NCI-H2196 (cell line): ENCODE measurements at regions not wholly inside any gene's neighbourhood (a gene's known extent, or its start where the extent isn't known, plus 50 kb on each side); places are given as distances from the start of the nearest gene placed in this dataset.
"Not testable (repeated sequence)": the region's sequence is repeated elsewhere in the genome, so short reads cannot be mapped to it uniquely, and the experiment has no call there.

Experiments
- DNase-seq: peaks from one replicate; lab custom pipeline; 2025; ENCODE audit not compliant: unreplicated experiment; lab: John Stamatoyannopoulos, UW

DNA sequence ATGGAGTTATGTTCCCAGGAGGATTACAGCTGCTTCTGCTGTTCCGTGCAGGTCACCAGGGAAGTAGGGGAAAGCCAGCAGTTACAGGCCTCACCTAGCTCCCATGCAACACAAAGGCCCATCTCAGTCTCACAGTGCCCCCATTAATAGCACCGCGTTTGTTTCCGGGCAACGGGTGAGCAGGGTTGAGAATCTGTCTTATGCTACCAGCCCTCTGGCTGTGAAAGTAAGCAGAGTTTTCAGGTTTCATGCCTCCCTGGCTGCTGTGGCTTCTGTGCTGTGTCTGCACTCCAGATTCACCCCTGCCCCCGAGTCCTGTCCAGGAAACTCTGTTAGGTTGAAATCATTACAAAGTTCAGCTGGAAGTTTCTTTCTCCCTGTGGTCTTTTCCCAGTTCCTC is 254.4 kb upstream of the GPR149 start:
- DNase-seq = no peak

- no peak for DNase-seq
These were observed 254.0 kb upstream of the GPR149 start for GRCh38 chr3:154684021-154684420.

GRCh38 chr3:154678041-154678654 is 248.2 kb upstream of the GPR149 start:
- no peak for DNase-seq

DNA sequence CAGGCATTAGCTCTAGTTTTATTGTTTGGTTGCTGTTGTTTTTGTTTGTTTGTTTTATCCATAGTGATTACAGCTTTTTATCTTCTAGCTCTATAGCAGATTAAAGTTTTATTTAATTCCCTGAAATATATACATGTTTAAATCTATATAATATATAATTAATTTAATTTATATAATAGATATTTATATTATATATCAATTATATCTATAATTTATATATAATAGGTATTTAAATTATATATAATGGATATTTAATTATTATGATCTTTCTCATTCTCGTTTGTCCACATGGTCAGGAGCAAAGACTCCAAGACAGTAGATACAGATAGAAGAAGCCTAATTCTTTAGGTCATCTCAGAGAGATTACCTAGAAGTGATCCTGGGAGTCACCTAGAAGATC is 238.8 kb upstream of the GPR149 start:
- no peak for DNase-seq

DNA sequence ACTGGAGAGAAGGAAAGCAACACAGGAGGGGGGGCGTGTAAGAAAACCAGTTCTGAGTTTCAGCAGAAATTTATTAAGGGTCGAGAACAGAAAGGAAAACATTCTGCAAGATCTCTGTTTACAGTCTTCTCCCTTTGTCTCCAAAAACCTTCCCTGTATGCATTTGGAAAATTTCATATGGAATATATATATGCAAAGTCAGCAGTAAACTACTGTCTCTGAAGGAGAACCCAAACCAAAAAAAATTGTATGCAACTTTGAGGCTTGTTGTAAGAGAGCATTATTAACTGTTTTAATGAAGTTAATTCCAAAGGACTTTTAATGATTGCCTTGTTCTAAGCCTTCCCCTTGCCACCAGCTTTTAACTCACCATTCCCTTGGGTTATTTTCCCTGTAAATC is 238.2 kb upstream of the GPR149 start:
- DNase-seq = no peak

DNA sequence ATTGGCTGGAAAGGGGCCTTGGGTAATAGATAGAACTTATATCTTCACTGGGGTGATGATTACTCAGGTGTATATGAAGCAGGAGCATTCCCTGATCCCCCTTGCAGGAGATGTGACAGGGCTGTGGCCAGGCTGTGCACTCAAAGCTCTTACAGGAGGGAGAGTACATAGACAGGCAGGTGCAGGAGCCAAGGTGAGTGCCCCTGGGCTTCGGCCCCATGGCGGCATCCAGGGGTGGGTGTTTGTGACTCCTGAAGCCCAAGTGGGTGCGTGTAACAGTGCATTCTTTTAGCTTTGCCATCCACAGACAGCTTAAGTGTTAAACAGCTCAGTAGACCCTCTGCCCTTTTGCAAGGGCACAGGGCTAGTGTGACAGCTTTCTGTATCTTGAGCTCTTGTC is 236.6 kb upstream of the GPR149 start:
- no peak for DNase-seq

DNA sequence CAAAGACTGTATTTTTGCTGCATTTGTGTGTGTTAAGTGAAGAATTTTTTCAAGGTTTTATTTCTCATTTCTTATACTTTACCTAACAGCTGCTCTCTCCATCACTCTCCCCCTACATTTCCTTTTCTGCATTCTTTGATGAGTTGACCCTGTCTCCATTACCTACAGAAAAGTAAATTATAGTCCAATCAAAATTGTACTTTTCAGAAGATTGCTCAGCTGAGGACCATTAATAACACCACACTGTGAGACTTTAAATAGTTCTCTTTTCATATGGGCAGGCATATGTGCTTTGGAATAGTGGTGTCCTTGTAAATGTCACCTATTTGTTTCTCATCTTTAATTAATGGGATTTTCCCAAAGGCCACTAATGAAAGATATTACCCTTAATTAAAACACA is 234.7 kb upstream of the GPR149 start:
- no peak for DNase-seq

DNA sequence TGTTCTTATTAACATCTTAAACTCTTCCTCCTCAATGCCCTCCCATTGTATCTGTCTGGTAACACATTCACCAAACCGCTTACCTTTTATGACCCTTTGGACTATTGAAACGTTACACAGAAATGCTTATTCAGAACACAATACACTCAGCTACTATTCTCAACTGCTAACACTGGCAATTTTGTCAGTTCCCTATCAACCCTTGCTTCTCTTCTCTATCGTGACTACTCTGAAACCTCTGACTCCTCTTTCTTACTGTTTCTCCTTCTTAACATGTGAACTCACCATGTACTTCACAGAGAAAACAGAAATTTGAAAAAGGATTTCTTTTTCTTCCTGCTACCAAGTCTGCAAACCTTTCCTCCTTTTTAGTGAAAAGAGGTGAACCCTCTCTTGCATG is 232.9 kb upstream of the GPR149 start:
- no peak for DNase-seq

DNA sequence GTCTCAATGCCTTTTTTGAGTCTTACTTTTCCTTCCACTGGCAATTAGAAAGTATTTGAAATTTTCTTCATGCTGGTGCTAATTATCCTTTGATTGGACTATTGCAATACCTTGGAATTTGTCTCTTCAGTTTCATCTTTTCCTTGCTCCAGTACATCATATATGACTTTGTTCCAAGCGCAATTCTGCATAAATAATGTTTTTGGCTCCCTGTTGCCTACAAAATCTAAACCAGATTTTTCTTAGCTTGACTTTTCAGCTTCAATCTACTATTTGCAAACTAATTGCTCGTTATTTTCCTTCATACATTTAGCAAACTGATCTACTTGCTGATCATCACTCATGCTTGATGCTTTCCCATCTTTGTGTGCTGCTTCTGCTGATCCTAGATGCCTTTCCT is 230.8 kb upstream of the GPR149 start:
- no peak for DNase-seq

DNA sequence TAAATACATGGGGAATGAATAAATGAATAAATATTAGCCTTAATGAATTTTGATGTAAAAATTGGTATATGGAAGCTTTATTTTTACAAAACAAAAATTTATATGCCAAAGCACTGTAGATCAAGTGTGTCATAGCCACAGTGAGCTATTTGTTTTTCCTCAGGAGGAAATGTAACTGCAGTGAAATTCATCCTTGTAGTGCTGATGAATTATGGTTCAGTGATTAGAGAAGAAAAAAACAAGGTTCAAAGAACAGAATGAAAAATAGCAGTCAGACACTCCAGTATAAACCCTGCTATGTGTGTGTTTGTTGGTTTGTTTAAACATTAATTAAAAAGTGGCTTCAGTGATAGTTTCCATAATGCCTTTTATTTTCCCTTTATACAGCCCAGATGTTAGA is 228.0 kb upstream of the GPR149 start:
- DNase-seq = no peak

GRCh38 chr3:154657218-154657617 is 227.2 kb upstream of the GPR149 start:
- no peak for DNase-seq

GRCh38 chr3:154656486-154656885 is 226.5 kb upstream of the GPR149 start:
- DNase-seq = no peak

- no peak for DNase-seq
These were observed 212.2 kb upstream of the GPR149 start for GRCh38 chr3:154642145-154642544.

- DNase-seq = no peak
These were observed 195.8 kb upstream of the GPR149 start for GRCh38 chr3:154625756-154626155.

GRCh38 chr3:154619621-154620020 is 189.6 kb upstream of the GPR149 start:
- DNase-seq = not testable (repeated sequence)

GRCh38 chr3:154616298-154616697 is 186.3 kb upstream of the GPR149 start:
- no peak for DNase-seq

GRCh38 chr3:154615471-154615870 is 185.5 kb upstream of the GPR149 start:
- no peak for DNase-seq

GRCh38 chr3:154614601-154615000 is 184.6 kb upstream of the GPR149 start:
- DNase-seq = no peak

- no peak for DNase-seq
These were observed 184.1 kb upstream of the GPR149 start for GRCh38 chr3:154614078-154614477.

DNA sequence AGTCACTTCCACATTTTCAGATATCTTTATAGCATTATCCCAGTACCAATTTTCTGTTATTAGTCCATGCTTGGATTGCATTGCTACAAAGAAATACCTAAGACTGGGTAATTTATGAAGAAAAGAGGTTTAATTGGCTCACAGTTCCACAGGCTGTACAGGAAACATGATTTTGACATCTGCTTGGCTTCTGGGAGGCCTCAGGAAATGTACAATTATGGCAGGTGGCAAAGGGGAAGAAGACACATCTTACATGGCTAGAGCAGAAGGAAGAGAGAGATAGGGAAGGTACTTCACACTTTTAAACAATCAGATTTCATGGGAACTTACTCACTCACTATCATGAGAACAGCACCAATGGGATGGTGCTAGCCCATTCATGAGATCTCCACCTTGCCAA is 172.3 kb upstream of the GPR149 start:
- no peak for DNase-seq

DNA sequence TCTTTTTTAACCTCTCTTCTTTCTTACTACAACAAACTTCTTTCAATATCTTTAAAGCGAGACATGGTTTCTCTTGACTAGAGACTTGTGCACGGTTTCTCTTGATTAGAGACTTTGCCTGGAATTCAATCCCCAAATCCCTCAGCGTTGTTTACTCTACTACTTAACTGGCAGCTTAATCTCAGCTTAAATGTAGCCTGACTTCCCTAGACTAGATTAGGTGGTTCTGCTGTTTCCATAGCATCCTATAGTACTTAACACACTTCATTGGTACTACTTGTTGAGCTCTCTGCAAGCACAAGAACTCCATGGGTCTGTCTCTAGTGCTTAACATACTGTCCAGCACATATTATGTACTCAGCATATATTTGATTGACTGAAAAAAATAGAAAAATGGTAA is 168.2 kb upstream of the GPR149 start:
- no peak for DNase-seq

DNA sequence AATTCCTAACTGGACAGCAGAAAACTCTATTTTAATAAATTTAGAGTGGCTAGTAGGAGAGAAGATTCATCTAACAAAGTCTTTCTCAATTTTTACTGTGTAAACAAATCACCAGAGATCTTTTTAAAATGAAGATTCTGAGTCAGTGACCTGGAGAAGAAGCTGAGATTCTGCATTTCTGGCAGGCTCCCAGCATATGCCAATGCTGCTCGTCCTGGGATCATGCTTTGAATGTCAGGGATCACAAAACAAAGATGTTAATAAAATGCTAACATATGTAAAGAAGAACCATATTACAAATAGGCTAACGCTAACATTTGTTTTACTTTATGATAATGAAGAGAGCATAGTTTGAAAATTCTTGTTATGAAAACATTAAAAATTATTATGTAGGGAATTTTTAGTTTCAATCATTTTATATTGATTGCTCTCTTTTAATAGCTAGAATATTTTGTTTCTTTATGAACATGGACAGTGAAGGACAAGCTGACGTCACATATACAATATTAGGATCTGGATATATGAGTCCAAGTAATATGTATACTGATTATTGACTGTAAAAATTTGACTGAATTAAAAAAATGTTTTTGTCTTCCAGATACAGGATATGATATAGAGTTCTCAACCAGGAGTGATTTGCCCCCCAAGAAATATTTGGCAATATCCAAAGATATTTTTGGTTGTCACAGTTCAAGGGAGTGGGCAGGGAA is 160.8 kb upstream of the GPR149 start:
- no peak for DNase-seq

GRCh38 chr3:154588831-154589230 is 158.8 kb upstream of the GPR149 start:
- no peak for DNase-seq
